B cell (primary cell): ENCODE measurements at regions not wholly inside any gene's neighbourhood (a gene's known extent, or its start where the extent isn't known, plus 50 kb on each side); places are given as distances from the start of the nearest gene placed in this dataset.

Experiments
- EZH2 ChIP-seq: IDR thresholded peaks from 2 replicates; pipeline ENCODE4 v1.6.1; 2012; ENCODE audit warnings: borderline replicate concordance, low read depth, mild to moderate bottlenecking, moderate library complexity, low read length; ENCODE audit not compliant: insufficient read depth, poor library complexity, severe bottlenecking
- TF ChIP-seq, protein P1 (sequence below): fragments of 200-600 bp; IDR thresholded peaks from one replicate; pipeline ENCODE4 v1.8.0; 2022; ENCODE audit warnings: antibody characterized with exemption, mild to moderate bottlenecking

DNA sequence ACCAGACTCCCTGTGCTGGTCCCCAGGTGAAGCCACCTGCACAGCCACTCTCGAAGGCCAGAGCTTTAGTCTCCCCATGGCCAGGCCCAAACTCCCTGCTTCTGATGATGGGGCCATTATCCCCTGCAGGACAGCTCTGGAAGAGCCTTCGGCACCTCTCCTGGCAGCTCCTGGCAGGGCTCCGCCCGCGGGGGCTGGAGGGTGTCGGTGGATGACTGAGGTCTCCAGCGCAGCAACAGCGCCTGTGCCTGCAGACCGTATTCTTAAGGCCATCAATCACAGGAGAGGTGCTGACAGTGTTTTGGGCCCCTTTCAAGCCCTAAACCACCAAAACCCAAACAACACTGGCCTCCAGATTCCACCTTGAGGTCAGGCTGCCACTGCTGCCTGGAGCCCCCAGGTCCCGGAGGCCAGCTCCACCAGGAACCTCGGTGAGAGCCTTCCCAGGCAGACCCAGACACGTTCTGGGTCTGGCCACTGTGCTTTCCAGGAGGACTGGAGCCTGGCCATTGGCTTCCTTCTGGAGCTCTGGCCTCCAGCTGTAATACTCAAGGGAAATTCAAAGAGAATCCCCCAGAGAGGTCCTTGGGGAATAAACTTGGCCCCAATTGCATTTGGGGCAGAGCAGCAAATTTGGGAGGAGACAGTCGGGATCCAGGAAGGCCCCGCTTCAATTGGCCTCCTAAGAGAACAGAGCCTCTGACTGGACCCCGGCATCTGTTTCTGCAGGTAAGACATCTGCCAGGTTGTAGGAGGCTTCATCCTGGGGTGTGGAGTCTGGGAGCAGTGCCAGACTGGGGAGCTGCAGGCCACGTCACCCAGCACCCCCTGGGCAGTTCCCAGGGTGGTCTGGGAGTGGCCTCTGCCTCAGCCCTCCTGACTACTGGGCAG, 210.6 kb upstream of the RTL1 start:
- TF ChIP-seq, protein P1, sequence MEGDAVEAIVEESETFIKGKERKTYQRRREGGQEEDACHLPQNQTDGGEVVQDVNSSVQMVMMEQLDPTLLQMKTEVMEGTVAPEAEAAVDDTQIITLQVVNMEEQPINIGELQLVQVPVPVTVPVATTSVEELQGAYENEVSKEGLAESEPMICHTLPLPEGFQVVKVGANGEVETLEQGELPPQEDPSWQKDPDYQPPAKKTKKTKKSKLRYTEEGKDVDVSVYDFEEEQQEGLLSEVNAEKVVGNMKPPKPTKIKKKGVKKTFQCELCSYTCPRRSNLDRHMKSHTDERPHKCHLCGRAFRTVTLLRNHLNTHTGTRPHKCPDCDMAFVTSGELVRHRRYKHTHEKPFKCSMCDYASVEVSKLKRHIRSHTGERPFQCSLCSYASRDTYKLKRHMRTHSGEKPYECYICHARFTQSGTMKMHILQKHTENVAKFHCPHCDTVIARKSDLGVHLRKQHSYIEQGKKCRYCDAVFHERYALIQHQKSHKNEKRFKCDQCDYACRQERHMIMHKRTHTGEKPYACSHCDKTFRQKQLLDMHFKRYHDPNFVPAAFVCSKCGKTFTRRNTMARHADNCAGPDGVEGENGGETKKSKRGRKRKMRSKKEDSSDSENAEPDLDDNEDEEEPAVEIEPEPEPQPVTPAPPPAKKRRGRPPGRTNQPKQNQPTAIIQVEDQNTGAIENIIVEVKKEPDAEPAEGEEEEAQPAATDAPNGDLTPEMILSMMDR: no peak
- no peak for TF ChIP-seq EZH2
